Heart left ventricle (tissue), 13 donors: ENCODE measurements at regions not wholly inside any gene's neighbourhood (a gene's known extent, or its start where the extent isn't known, plus 50 kb on each side); places are given as distances from the start of the nearest gene placed in this dataset.

Experiments used
- CTCF ChIP-seq, 12 donors: fragments of 200-600 bp; sonication (generic) in 4 of 12; IDR thresholded peaks; one replicate each; pipeline versions ENCODE4 v1.5.0 to v1.8.0; 2018 to 2022; ENCODE audit warnings: antibody characterized with exemption in 12 of 12, mild to moderate bottlenecking in 5 of 12
- POLR2A ChIP-seq, 2 donors: fragments of 450-650 bp; IDR thresholded peaks; one replicate each; pipeline ENCODE4 v1.6.1; 2017; ENCODE audit warnings: antibody characterized with exemption in 2 of 2, mild to moderate bottlenecking in 2 of 2, moderate library complexity in 2 of 2
- donor health status: ischemic (EF 13 %, LVEDD 7.1; RV severe dilation, severe dysfunction).
- donor health status: DM: no; HTN: yes; CAD: no.
- donor health status: DM: no; HTN: no; CAD: no.
- donor health status: ischemic (EF 25% LVEDD 6.9; RV normal size, moderate dysfunction).
- donor health status: ischemic (EF 25% LVEDD 5.7; RV mildly dilated, moderate dysfunction).
- donor health status: ischemic (EF 35%, LVEDD 5.7; RV mildly dilated, moderate dysfunction).
- donor health status: nonischemic (EF 11% LVEDD 7.7; RV severe dilation, severe dysfunction).
- donor health status: DM: yes; HTN: yes; CAD: no.
- donor health status: PGD.
- donor health status: ischemic (EF 29% LVEDD 5.4; RV normal size, mild dysfunction).
- donor health status: nonischemic (EF 23%, LVEDD 6.1; RV moderate dilation, normal function).

- TF ChIP-seq CTCF (IDR thresholded peaks at IDR 0.05) (no peak), POLR2A (IDR thresholded peaks at IDR 0.05) (no peak)
These were observed 145.0 kb upstream of the DSEL start for GRCh38 chr18:67661555-67661954.
